DOHH2 (cell line): ENCODE measurements at regions not wholly inside any gene's neighbourhood (a gene's known extent, or its start where the extent isn't known, plus 50 kb on each side); places are given as distances from the start of the nearest gene placed in this dataset.
"Not testable (repeated sequence)": the region's sequence is repeated elsewhere in the genome, so short reads cannot be mapped to it uniquely, and the experiment has no call there.

Source experiments
- H3F3A ChIP-seq: fragments of 200-600 bp; sonication (generic), shearing (Covaris generic); 2 replicates; pipeline ENCODE4 v1.6.0; 2016; ENCODE audit warnings: antibody characterized with exemption, mild to moderate bottlenecking; ENCODE audit not compliant: control insufficient read depth, insufficient read depth
- H3K27ac ChIP-seq: fragments of 200-600 bp; sonication (generic); 2 replicates; pipeline ENCODE4 v1.5.1; 2014; ENCODE audit warnings: low read depth, mild to moderate bottlenecking, low read length, moderate library complexity
- H3K27me3 ChIP-seq: fragments of 200-600 bp; sonication (generic); 2 replicates; pipeline ENCODE4 v1.6.1; 2014; ENCODE audit warnings: mild to moderate bottlenecking, low read length, mixed read lengths; ENCODE audit not compliant: control insufficient read depth
- H3K36me3 ChIP-seq: fragments of 200-600 bp; sonication (generic); 2 replicates; pipeline ENCODE4 v1.6.1; 2014; ENCODE audit warnings: mild to moderate bottlenecking, low read length, moderate library complexity, mixed read lengths; ENCODE audit not compliant: control insufficient read depth
- H3K4me1 ChIP-seq: fragments of 200-600 bp; sonication (generic); 2 replicates; pipeline ENCODE4 v1.6.1; 2014; ENCODE audit warnings: mild to moderate bottlenecking, low read length, mixed read lengths; ENCODE audit not compliant: control insufficient read depth
- H3K4me2 ChIP-seq: fragments of 200-600 bp; sonication (generic); 2 replicates; pipeline ENCODE4 v1.6.0; 2014; ENCODE audit warnings: mild to moderate bottlenecking, low read length, moderate library complexity
- H3K4me3 ChIP-seq: fragments of 200-600 bp; sonication (generic); 2 replicates; pipeline ENCODE4 v1.5.1; 2014; ENCODE audit warnings: mild to moderate bottlenecking, low read length, mixed read lengths
- H3K79me2 ChIP-seq: fragments of 200-600 bp; sonication (generic); 2 replicates; pipeline ENCODE4 v1.6.1; 2014; ENCODE audit warnings: mild to moderate bottlenecking, low read length, mixed read lengths; ENCODE audit not compliant: control insufficient read depth
- H3K9me2 ChIP-seq: fragments of 200-600 bp; sonication (generic); replicated peaks from 2 replicates; pipeline ENCODE4 v1.6.1; 2014; ENCODE audit warnings: mild to moderate bottlenecking, low read length, mixed read lengths; ENCODE audit not compliant: control insufficient read depth
- H3K9me3 ChIP-seq: fragments of 200-600 bp; sonication (generic); 2 replicates; pipeline ENCODE4 v1.6.1; 2014; ENCODE audit warnings: antibody characterized with exemption, low read length, mixed read lengths; ENCODE audit not compliant: control insufficient read depth, insufficient read depth
- H4K20me1 ChIP-seq: fragments of 200-600 bp; sonication (generic); 2 replicates; pipeline ENCODE4 v1.6.0; 2014; ENCODE audit warnings: low read depth, mild to moderate bottlenecking, antibody characterized with exemption, low read length, moderate library complexity; ENCODE audit not compliant: control insufficient read depth, insufficient read depth
- EZH2phosphoT487 ChIP-seq: fragments of 200-600 bp; sonication (generic); IDR thresholded peaks from 2 replicates; pipeline ENCODE4 v1.6.1; 2017; ENCODE audit warnings: borderline replicate concordance, mild to moderate bottlenecking, antibody characterized with exemption, low read length, moderate library complexity, mixed read lengths
- TF ChIP-seq, protein P1 (sequence below): fragments of 200-600 bp; sonication (generic); IDR thresholded peaks from one replicate; pipeline ENCODE4 v1.5.1; 2014; ENCODE audit warnings: antibody characterized with exemption, mild to moderate bottlenecking, low read depth, low read length; ENCODE audit not compliant: poor library complexity, severe bottlenecking

DNA sequence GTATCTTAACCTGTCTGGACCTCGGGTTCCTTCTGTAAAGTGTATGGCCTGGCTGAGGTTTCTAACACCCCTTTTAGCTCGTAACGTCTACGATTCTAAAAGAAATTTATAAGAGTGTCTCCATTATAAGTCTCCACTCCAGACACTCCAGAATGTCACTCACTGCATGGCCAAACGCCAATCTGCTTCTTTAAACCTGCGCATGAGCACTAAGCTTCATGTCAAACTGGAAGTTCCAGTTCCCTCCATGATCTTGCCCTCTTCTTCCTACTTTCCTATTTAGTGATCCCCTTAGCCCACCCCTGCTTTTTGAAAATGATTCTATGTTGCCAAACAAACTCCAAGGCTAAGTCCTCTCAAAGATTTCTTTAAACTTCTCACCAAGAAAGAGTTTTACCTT is 241.4 kb upstream of the NPVF start:
- no peak overlapping the region for H3K27ac ChIP-seq
- H4K20me1 ChIP-seq: no peaks in the 10 kb centered on the region
- H3K36me3 ChIP-seq: no peaks in the 10 kb centered on the region
- no peak overlapping the region for H3K4me3 ChIP-seq
- H3K9me2 ChIP-seq: no peaks in the 10 kb centered on the region
- H3F3A ChIP-seq: no peaks in the 10 kb centered on the region
- no peak overlapping the region for H3K4me2 ChIP-seq
- H3K27me3 ChIP-seq: peaks cover 21% of the 10 kb centered on the region
- TF ChIP-seq, protein P1, sequence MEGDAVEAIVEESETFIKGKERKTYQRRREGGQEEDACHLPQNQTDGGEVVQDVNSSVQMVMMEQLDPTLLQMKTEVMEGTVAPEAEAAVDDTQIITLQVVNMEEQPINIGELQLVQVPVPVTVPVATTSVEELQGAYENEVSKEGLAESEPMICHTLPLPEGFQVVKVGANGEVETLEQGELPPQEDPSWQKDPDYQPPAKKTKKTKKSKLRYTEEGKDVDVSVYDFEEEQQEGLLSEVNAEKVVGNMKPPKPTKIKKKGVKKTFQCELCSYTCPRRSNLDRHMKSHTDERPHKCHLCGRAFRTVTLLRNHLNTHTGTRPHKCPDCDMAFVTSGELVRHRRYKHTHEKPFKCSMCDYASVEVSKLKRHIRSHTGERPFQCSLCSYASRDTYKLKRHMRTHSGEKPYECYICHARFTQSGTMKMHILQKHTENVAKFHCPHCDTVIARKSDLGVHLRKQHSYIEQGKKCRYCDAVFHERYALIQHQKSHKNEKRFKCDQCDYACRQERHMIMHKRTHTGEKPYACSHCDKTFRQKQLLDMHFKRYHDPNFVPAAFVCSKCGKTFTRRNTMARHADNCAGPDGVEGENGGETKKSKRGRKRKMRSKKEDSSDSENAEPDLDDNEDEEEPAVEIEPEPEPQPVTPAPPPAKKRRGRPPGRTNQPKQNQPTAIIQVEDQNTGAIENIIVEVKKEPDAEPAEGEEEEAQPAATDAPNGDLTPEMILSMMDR: no peak
- no peak for TF ChIP-seq EZH2phosphoT487
- no peaks in the 10 kb centered on the region for H3K9me3 ChIP-seq
- no peaks in the 10 kb centered on the region for H3K79me2 ChIP-seq
- no peaks in the 10 kb centered on the region for H3K4me1 ChIP-seq

DNA sequence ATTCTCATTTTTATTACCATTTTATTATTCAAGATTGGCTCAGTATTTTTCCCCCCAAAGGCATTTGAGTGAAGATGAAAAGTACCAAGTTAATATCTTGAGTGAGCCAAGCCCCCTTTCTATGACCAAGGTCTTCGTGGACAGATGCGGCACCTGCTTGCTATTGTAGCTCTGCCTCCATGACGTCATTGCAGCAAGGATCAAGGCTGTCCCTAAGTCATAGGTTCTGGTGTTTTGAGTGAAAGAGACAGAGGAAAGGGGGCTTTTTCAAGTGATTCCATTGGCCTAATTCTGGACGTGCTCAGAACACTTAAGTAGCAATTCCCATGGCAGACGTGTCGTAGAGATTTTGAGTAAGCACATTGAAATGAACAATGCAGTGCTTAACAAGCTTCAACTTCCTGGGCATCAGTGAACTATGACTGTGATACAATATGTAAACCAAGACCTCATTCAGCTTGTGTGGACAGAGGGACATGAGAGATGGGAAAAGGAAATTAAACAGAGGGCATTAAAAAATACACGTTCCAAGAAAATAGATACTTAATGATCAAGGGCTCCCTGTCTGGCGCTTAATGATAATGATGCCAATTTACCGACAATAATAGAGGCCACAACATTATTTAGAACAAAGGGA is 248.7 kb upstream of the NPVF start:
- Histone ChIP-seq H3K4me1 (no peaks in the 10 kb centered on the region), H3K4me2 (no peak overlapping the region), H3K4me3 (no peak overlapping the region), H3K27ac (no peak overlapping the region), H4K20me1 (no peaks in the 10 kb centered on the region), H3K9me2 (no peaks in the 10 kb centered on the region), H3K9me3 (no peaks in the 10 kb centered on the region), H3K27me3 (peaks cover 6% of the 10 kb centered on the region; the same call in 1 of the 2 replicates), H3K79me2 (no peaks in the 10 kb centered on the region), H3K36me3 (no peaks in the 10 kb centered on the region), H3F3A (no peaks in the 10 kb centered on the region)
- TF ChIP-seq, protein P1: no peak
- TF ChIP-seq EZH2phosphoT487: no peak

DNA sequence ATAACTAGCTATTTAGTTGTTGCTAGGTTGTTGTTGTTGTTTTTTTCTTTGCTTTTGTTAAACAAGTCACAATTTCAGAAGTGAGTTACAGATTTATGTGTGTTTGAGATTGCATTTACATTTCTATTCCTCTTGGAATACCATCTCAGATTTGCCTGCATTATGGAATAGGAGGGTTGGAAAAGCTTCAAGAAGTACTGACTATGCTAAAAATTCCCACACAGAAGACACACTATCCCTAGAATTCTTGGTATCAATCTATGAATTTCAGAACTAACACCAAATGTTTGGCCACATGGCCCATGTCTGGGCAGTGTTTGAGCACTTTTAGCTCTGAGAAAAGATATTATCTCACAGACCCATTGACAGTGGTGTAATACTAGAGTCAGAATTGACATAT is 249.9 kb upstream of the NPVF start:
- H3K79me2 ChIP-seq, H3K9me3 ChIP-seq, H3F3A ChIP-seq, H3K27me3 ChIP-seq, H3K4me3 ChIP-seq, H3K4me2 ChIP-seq, H3K27ac ChIP-seq, H3K36me3 ChIP-seq, H3K4me1 ChIP-seq, H3K9me2 ChIP-seq, H4K20me1 ChIP-seq: not testable (repeated sequence)

DNA sequence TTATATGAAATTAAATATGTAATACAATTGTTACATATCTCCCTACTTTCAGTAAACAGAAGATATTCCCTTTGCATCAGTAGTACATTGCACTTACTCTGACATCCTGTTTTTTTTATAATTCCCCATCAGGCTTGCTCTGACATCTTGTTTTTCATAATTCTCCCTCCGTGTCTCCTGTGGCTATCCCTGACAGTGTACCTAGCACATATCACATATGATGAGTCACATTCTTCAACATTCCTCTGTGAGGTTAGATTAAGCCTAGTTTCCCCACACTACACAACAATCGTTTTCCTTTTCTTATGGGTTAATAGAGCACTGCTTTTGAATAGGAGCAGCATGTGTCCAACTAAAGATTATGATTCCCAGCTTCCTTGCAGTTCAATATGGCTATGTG is 250.6 kb upstream of the NPVF start:
- no peaks in the 10 kb centered on the region for H3K9me2 ChIP-seq
- no peak overlapping the region for H3K27ac ChIP-seq
- no peaks in the 10 kb centered on the region for H3K79me2 ChIP-seq
- no peaks in the 10 kb centered on the region for H3K9me3 ChIP-seq
- H3K4me1 ChIP-seq: no peaks in the 10 kb centered on the region
- no peak overlapping the region for H3K4me2 ChIP-seq
- no peak overlapping the region for H3K4me3 ChIP-seq
- no peaks in the 10 kb centered on the region for H3K36me3 ChIP-seq
- TF ChIP-seq, protein P1: no peak
- TF ChIP-seq EZH2phosphoT487: no peak
- H4K20me1 ChIP-seq: no peaks in the 10 kb centered on the region
- H3K27me3 ChIP-seq: peaks cover 3% of the 10 kb centered on the region; the same call in 1 of the 2 replicates
- H3F3A ChIP-seq: no peaks in the 10 kb centered on the region
